HepG2 (cell line): ENCODE measurements at regions not wholly inside any gene's neighbourhood (a gene's known extent, or its start where the extent isn't known, plus 50 kb on each side); places are given as distances from the start of the nearest gene placed in this dataset.

Experiments used
- ATAC-seq: fragments of 200-7000 bp; cut with Tn5 transposase; 3 replicates; pipeline ENCODE4 v1.9.1; 2020; ENCODE audit warnings: mild to moderate bottlenecking, moderate library complexity
- BruUV-seq: library from RNA; stranded (reverse); fragments of 400-500 nt; replicated peaks from 2 replicates; lab custom pipeline; 2021; lab: Mats Ljungman, UMichigan
- CTCF ChIA-PET: fragments of 300-600 bp; formaldehyde crosslinking; extraction: SDS; loops from one replicate; lab custom pipeline; 2021; ENCODE audit warnings: low total read pairs, inconsistent platforms, low intra/inter-chr PET ratio; lab: Yijun Ruan, JAX
- POLR2A ChIA-PET: fragments of 350-600 bp; sonication (Branson Sonifier 250); formaldehyde crosslinking; loops from one replicate; lab custom pipeline; 2020; ENCODE audit warnings: antibody characterized with exemption, inconsistent platforms; lab: Yijun Ruan, JAX
- DNase-seq: peaks from one replicate; pipeline ENCODE4 v3.0.0-alpha.2; 2015; ENCODE audit warnings: low spot score
- FAIRE-seq: peaks from 3 replicates; lab custom pipeline; 2011; peaks lifted over from hg19 to GRCh38; lab: Jason Lieb, UNC
- H2AFZ ChIP-seq: one replicate; pipeline ENCODE4 v1.6.1; 2011; ENCODE audit warnings: low read length, inconsistent platforms
- H3K27ac ChIP-seq: fragments of 300-600 bp; 3 replicates; pipeline ENCODE4 v1.8.0; 2011; ENCODE audit warnings: mixed run types, mild to moderate bottlenecking, mixed read lengths, low read length, inconsistent platforms; ENCODE audit not compliant: insufficient read depth; ENCODE audit errors: extremely low read length
- H3K27me3 ChIP-seq, 2 experiments: fragments of 200-600 bp in 1 of 2; 2 replicates in 1 of 2; 3 replicates in 1 of 2; pipeline versions ENCODE4 v1.6.0 to v1.8.0; 2011; ENCODE audit warnings: low read length in 2 of 2, mild to moderate bottlenecking in 2 of 2, moderate library complexity in 2 of 2, inconsistent platforms in 1 of 2; ENCODE audit not compliant: insufficient read depth in 2 of 2, control insufficient read depth in 1 of 2
- H3K36me3 ChIP-seq, 2 experiments: fragments of 200-600 bp in 1 of 2; replicated peaks in 1 of 2; 2 replicates in 1 of 2; 3 replicates in 1 of 2; pipeline versions ENCODE4 v1.5.1 to v1.8.0; 2011; ENCODE audit warnings: low read length in 2 of 2, inconsistent platforms in 1 of 2; ENCODE audit not compliant: insufficient read depth in 2 of 2, control insufficient read depth in 1 of 2
- H3K4me1 ChIP-seq: 2 replicates; pipeline ENCODE4 v1.5.1; 2012; ENCODE audit warnings: low read length, inconsistent platforms; ENCODE audit not compliant: insufficient read depth
- H3K4me2 ChIP-seq: 2 replicates; pipeline ENCODE4 v1.6.0; 2011; ENCODE audit warnings: low read depth, low read length, inconsistent platforms
- H3K4me3 ChIP-seq, 3 experiments: fragments of 200-600 bp in 1 of 3; sonication (generic), shearing (Covaris generic) in 1 of 3; replicated peaks in 1 of 3; 2 replicates each; pipeline ENCODE4 v1.5.1; 2011 to 2016; ENCODE audit warnings: low read length in 3 of 3, inconsistent platforms in 2 of 3, low read depth in 2 of 3, mild to moderate bottlenecking in 2 of 3, control low read depth in 1 of 3, mixed read lengths in 1 of 3; ENCODE audit not compliant: insufficient read depth in 1 of 3
- H3K79me2 ChIP-seq: one replicate; pipeline ENCODE4 v1.6.1; 2011; ENCODE audit warnings: low read length, inconsistent platforms; ENCODE audit not compliant: insufficient read depth
- H3K9ac ChIP-seq: 2 replicates; pipeline ENCODE4 v1.6.0; 2011; ENCODE audit warnings: mild to moderate bottlenecking, low read depth, low read length, inconsistent platforms; ENCODE audit not compliant: insufficient read depth
- H3K9me3 ChIP-seq: 2 replicates; pipeline ENCODE4 v1.5.1; 2012; ENCODE audit warnings: mild to moderate bottlenecking, low read length
- H4K20me1 ChIP-seq: 2 replicates; pipeline ENCODE4 v1.6.0; 2011; ENCODE audit warnings: inconsistent platforms, mild to moderate bottlenecking, low read length, moderate library complexity; ENCODE audit not compliant: insufficient read depth
- HHEX ChIP-seq: IDR thresholded peaks from 2 replicates; pipeline ENCODE4 v1.6.1; 2016; ENCODE audit warnings: control low read depth
- KDM5B ChIP-seq: sonication (generic); formaldehyde crosslinking; IDR thresholded peaks from 2 replicates; pipeline ENCODE4 v1.4.0; 2020; ENCODE audit warnings: missing genetic modification reagents, mild to moderate bottlenecking, borderline replicate concordance
- KLF6 ChIP-seq: IDR thresholded peaks from 2 replicates; pipeline ENCODE4 v1.8.0; 2016; ENCODE audit warnings: missing biosample characterization, missing genetic modification reagents
- MAZ ChIP-seq, 2 experiments: sonication (generic) in 1 of 2; formaldehyde crosslinking in 1 of 2; IDR thresholded peaks; 2 replicates each; pipeline versions ENCODE4 v1.5.0 to v1.6.1; 2012 to 2020; ENCODE audit warnings: low read depth in 2 of 2, mild to moderate bottlenecking in 2 of 2, borderline replicate concordance in 1 of 2, improper control_type of control experiment in 1 of 2, low read length in 1 of 2, missing genetic modification reagents in 1 of 2, moderate library complexity in 1 of 2
- PITX1 ChIP-seq: sonication (generic); formaldehyde crosslinking; IDR thresholded peaks from 2 replicates; pipeline ENCODE4 v1.5.1; 2020; ENCODE audit warnings: mild to moderate bottlenecking, missing genetic modification reagents
- RXRB ChIP-seq: IDR thresholded peaks from 2 replicates; pipeline ENCODE4 v1.6.1; 2016; ENCODE audit warnings: borderline replicate concordance, missing genetic modification reagents, missing compliant biosample characterization
- SALL2 ChIP-seq: sonication (generic); formaldehyde crosslinking; IDR thresholded peaks from 2 replicates; pipeline ENCODE4 v1.8.1; 2023; ENCODE audit warnings: mild to moderate bottlenecking, missing genetic modification reagents, inconsistent platforms
- SRSF9 ChIP-seq: fragments of 200-400 bp; formaldehyde crosslinking; IDR thresholded peaks from 2 replicates; pipeline ENCODE4 v1.6.1; 2018; ENCODE audit warnings: borderline replicate concordance, mild to moderate bottlenecking, low read depth, low read length; ENCODE audit not compliant: insufficient read depth, poor library complexity, severe bottlenecking
- TCF7L2 ChIP-seq: IDR thresholded peaks from 2 replicates; pipeline ENCODE4 v1.6.1; 2011; ENCODE audit warnings: mild to moderate bottlenecking, low read depth, low read length, moderate library complexity
- USF2 ChIP-seq, 2 experiments: sonication (generic) in 1 of 2; formaldehyde crosslinking in 1 of 2; IDR thresholded peaks; 2 replicates each; pipeline versions ENCODE4 v1.5.1 to v1.6.1; 2011 to 2020; ENCODE audit warnings: borderline replicate concordance in 1 of 2, low read depth in 1 of 2, low read length in 1 of 2, mild to moderate bottlenecking in 1 of 2, missing genetic modification reagents in 1 of 2, moderate library complexity in 1 of 2
- ZBTB42 ChIP-seq: sonication (generic); formaldehyde crosslinking; IDR thresholded peaks from 2 replicates; pipeline ENCODE4 v1.5.0; 2020; ENCODE audit warnings: mild to moderate bottlenecking, missing genetic modification reagents
- ZGPAT ChIP-seq: IDR thresholded peaks from 2 replicates; pipeline ENCODE4 v1.6.1; 2016; ENCODE audit warnings: mild to moderate bottlenecking
- ZKSCAN8 ChIP-seq: IDR thresholded peaks from 2 replicates; pipeline ENCODE4 v1.6.1; 2016; ENCODE audit warnings: borderline replicate concordance, missing genetic modification reagents, missing compliant biosample characterization
- ZNF224 ChIP-seq: sonication (generic); formaldehyde crosslinking; IDR thresholded peaks from 2 replicates; pipeline ENCODE4 v1.5.0; 2020; ENCODE audit warnings: mild to moderate bottlenecking, missing genetic modification reagents
- ZNF326 ChIP-seq: sonication (generic); formaldehyde crosslinking; IDR thresholded peaks from 2 replicates; pipeline ENCODE4 v1.4.0; 2020; ENCODE audit warnings: missing genetic modification reagents, borderline replicate concordance
- ZNF430 ChIP-seq: sonication (generic); formaldehyde crosslinking; IDR thresholded peaks from 2 replicates; pipeline ENCODE4 v1.9.0; 2021; ENCODE audit warnings: mild to moderate bottlenecking, missing genetic modification reagents
- ZNF570 ChIP-seq: sonication (generic); formaldehyde crosslinking; IDR thresholded peaks from 2 replicates; pipeline ENCODE4 v1.4.0; 2020; ENCODE audit warnings: mild to moderate bottlenecking, missing genetic modification reagents, borderline replicate concordance
- ZSCAN25 ChIP-seq: sonication (generic); formaldehyde crosslinking; IDR thresholded peaks from 2 replicates; pipeline ENCODE4 v1.8.0; 2022; ENCODE audit warnings: mild to moderate bottlenecking, missing genetic modification reagents
- WGBS: methylation state at CpG from one replicate; pipeline ENCODE4 v1.1.6; 2017; ENCODE audit warnings: low lambda C conversion rate; 5-methylcytosine and 5-hydroxymethylcytosine counted together
- in situ Hi-C: cut with HindIII; loops from 2 replicates; pipeline ENCODE4 v1.10.0; 2017; ENCODE audit warnings: low pct_unique_long_range_greater_than_20kb; ENCODE audit not compliant: extremely low pct_ligation_motif_present
- intact Hi-C: fragments of 100-400 bp; cut with micrococcal nuclease; formaldehyde crosslinking; loops from one replicate; pipeline ENCODE4 v1.10.0; 2022; ENCODE audit not compliant: unreplicated experiment
- TF ChIP-seq, protein P1 (sequence below): sonication (generic); formaldehyde crosslinking; IDR thresholded peaks from 2 replicates; pipeline ENCODE4 v1.5.0; 2020; ENCODE audit warnings: missing genetic modification reagents
- TF ChIP-seq, protein P2 (sequence below): sonication (generic); formaldehyde crosslinking; IDR thresholded peaks from 2 replicates; pipeline ENCODE4 v1.5.0; 2020; ENCODE audit warnings: missing genetic modification reagents

DNA sequence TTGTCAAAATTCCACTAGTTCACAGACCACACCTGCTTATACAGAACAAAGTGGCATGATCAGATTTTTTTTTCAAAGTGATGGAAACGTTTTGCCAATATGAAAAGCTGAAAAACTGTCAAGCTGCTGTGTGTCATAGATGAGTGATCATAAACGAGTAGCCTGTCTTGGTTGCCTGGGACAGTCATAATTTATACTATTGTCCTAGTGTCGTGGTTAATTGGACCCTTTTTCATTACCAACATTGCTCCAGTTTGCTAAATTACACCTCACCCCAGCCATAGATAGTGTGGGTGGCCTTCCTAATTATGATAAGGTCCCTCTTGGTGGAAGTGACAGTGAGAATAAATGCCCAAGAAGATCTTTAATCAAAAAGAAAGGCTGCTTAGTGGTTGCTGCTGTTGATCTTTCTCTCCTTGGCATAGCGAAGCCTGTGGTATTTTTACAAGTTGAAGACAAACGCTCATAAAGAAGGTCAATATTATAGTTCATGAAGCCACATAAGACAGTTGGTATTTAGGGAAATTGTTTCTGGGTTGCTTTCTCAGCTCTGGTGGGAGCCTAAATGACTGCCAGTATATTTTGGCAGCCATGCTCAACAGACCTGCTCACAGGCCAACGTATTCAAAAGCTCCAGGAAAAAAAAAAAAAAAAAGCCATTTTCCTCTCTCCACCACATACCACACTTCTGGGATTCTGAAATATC is 478.1 kb downstream of the PLA2G4A start:
- Histone ChIP-seq H2AFZ (no peak overlapping the region), H3K36me3 (no peaks in the 10 kb centered on the region), H3K4me3 (no peak overlapping the region), H3K9me3 (no peaks in the 10 kb centered on the region), H3K79me2 (no peaks in the 10 kb centered on the region), H3K27ac (no peak overlapping the region), H3K27me3 (no peaks in the 10 kb centered on the region), H3K4me1 (no peaks in the 10 kb centered on the region), H4K20me1 (no peaks in the 10 kb centered on the region), H3K4me2 (no peak overlapping the region), H3K9ac (no peak overlapping the region)
- TF ChIP-seq ZGPAT (no peak), SRSF9 (no peak), ZNF224 (no peak), KLF6 (CRISPR knock-in tag) (no peak), MAZ (IDR thresholded peaks at IDR 0.05; ENCODE audit: borderline replicate concordance, low read depth, low read length) (no peak), MAZ (CRISPR knock-in tag; IDR thresholded peaks at IDR 0.05; ENCODE audit: low read depth) (no peak), ZNF570 (CRISPR knock-in tag) (no peak), KDM5B (CRISPR knock-in tag) (no peak), ZNF430 (CRISPR knock-in tag) (no peak), ZKSCAN8 (CRISPR knock-in tag) (no peak), ZSCAN25 (CRISPR knock-in tag) (no peak), ZBTB42 (CRISPR knock-in tag) (no peak), USF2 (IDR thresholded peaks at IDR 0.05; ENCODE audit: low read depth, low read length) (no peak), USF2 (CRISPR knock-in tag; IDR thresholded peaks at IDR 0.05; ENCODE audit: borderline replicate concordance) (no peak), RXRB (CRISPR knock-in tag) (no peak), HHEX (CRISPR knock-in tag) (no peak), ZNF326 (CRISPR knock-in tag) (no peak), PITX1 (CRISPR knock-in tag) (no peak), TCF7L2 (no peak), SALL2 (CRISPR knock-in tag) (no peak)
- TF ChIP-seq, protein P1, sequence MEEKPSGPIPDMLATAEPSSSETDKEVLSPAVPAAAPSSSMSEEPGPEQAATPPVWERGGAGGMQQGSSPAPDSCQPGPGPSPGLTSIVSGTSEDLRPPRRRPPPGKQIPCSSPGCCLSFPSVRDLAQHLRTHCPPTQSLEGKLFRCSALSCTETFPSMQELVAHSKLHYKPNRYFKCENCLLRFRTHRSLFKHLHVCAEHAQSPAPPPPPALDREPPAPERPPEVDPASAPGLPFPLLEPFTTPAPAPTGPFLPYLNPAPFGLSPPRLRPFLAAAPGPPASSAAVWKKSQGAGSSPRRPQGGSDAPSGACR (CRISPR knock-in tag): no peak
- TF ChIP-seq, protein P2, sequence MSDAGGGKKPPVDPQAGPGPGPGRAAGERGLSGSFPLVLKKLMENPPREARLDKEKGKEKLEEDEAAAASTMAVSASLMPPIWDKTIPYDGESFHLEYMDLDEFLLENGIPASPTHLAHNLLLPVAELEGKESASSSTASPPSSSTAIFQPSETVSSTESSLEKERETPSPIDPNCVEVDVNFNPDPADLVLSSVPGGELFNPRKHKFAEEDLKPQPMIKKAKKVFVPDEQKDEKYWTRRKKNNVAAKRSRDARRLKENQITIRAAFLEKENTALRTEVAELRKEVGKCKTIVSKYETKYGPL: no peak
- ChIA-PET POLR2A (no interaction called here), CTCF (no interaction called here)
- 4% methylated on average over 6 of the region's 6 CpGs for WGBS
- no peak for FAIRE-seq
- ATAC-seq: no peak
- in situ Hi-C loops (no loop called here), intact Hi-C loops (no loop called here)
- BruUV-seq: no TSS peak
- DNase-seq: no peak
